ENCODE measurements at regions not wholly inside any gene's neighbourhood (a gene's known extent, or its start where the extent isn't known, plus 50 kb on each side); places are given as distances from the start of the nearest gene placed in this dataset.
"Not testable (repeated sequence)": the region's sequence is repeated elsewhere in the genome, so short reads cannot be mapped to it uniquely, and the experiment has no call there.

DNA sequence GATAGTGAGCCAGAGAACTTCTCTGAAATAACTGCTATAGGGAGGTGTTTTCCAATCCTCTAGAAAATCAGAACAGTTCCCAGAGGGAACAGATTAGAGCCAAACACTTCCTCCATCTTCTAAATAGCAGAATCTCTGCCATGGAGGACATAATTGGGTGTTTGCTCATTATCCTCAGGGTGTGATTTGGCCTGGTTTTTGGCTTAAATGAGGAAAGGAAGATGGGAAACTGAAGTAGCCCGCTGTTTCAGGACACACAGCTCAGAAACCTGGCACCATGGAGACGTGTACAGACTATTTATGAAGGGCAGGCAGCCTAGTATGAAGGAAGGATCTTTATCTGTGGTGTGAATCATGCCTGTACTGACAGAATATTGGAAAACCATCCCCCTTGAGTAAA lies 231.7 kb upstream of the PRKD1 start:
- no peak for DNase-seq (ENCODE audit: low read depth in 2 of 2)

DNA sequence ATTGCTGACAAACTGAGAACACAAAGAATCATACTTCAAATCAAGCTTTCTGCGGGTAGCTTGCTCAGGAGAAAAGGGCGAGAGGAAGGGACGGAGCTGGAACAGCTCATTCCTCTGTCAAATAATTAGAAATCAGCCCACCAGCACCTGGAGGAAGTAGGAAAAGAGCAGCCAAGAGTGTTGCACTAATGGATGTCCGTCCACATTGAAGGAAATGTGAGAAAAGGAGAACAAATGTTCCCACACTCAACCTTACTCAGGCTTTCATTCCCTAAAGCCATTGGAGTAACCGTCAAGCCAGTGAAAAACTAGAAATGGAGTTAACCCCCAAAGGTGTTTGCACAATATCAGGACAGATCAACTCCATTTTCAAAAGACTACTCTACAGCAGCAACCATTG lies 233.0 kb upstream of the PRKD1 start:
- DNase-seq (ENCODE audit: low read depth in 2 of 2) = no peak

DNA sequence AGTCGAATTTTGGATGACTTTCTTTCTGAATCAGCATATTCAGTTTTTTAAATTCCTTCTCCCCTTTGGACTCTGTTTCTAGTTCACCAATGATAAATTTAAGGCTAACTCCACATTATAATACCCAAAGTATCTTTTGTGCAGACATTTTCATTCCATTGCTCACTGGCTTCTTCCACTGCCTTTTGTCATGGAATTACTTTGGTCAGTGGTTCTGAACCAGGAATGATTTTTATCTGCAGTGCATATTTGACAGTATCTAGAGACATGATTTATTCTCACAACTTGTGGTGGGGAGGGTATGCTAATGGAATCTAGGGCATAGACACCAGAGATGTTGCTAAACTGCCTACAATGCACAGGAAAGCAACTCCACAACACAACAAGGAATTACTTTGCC lies 234.4 kb upstream of the PRKD1 start:
- DNase-seq (ENCODE audit: low read depth in 2 of 2) = no peak

DNA sequence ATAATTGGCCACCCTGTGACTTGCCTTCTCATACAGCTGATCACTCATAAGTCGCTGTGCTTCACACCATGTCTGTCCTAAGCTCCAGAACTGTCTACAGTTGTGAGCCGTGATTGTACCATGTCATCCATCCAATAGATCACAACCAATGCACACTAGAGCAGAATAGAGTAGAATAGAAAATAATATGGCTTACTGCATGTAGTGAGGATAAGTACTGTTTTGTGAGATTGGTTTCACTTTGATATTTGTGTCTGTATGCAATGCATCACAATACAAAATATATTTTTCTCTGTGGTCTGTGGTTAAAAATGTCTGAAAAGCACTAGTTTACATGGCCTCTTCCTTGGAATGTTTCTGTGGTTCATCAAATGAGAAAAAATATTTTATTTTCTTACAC lies 237.6 kb upstream of the PRKD1 start:
- no peak for DNase-seq (ENCODE audit: low read depth in 2 of 2)

DNA sequence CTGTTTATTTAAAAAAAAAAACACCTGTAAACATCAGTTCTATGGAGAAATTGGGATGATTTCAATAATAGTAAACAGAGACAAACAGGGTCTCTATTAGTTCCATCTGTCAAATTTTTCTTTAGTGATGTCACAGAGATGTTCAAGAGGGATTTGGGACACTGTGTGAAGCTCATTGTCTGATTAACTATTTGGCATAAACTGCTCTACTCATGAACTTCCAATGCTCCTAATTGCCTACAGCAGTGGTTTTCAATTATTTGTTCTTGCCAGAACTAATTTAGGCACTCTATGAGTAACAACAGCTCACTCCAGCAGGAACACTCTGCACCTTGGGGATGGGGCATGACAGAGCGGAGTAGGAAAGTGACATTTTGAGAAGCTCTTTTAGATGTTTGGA lies 250.1 kb upstream of the PRKD1 start:
- DNase-seq (ENCODE audit: low read depth in 2 of 2) = no peak

DNA sequence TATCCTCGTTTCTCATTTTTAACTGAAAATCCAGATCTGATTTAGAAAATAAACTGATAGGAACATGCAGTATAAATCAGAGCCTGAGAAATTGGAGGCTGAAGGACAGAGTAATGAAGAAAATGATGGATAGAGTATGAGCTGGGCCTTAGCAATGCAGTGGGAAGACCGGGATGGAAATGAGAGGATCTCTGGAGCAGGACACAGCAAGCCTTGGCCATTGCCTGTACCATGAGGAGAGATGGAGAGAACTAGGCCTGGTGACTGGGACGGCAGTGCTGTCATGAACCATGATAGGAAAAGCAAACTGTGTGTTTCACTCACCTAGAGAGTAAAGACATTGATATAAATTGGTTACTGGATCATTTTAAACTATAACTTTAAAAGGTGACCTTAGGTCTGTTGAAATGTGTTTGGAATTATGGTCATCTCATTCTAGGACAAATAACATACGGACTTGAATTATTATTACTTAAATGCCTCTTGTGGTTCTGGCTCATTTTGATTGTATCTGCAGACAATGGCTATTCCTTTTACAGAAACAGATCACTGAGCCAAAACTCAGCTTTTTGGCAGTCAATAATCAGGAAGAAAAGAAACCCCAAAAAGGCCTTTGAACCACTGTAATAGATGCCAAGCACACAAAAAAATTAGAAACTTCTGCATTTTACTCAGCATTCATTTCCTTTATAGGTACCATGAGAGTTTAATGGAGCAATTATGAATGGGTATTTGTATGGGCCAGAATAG lies 251.9 kb upstream of the PRKD1 start:
- DNase-seq (ENCODE audit: low read depth in 2 of 2) = no peak

DNA sequence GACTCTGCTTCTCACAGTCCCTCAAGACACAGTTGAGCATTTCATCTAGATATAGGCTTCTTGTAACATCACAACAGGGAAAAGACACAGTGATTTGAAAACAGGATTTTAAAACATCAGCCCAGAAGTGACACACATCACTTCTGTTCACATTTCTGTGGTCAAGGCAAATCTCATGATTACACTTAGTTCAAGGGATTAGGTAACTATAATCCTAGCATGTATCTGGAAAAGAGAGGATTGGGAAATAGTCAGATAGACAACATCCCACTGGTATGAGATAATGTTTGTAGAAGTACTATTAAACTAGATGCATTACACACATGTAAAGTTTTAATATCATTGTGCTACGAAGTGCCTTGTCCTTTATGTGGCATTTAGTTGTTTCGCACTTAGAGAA lies 252.6 kb upstream of the PRKD1 start:
- no peak for DNase-seq (ENCODE audit: low read depth in 2 of 2)

DNA sequence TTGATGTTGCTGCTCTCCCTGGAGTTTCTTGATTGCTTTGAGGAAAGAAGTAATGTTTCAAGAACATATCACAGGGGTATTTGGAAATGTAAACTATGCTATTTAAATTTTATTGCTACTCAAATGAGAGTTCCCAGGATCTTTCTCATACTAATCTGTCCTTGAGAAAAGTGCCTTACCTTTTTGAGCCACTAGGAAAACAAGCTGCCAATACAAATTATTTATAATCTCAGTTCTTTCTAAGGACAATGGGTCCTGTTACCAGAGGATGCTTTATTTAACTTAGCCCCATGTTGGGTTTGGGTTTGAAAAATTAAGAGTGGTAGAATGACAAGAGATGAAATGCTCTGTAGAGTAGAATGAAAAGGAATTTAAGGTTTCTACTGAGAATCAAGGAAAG lies 258.2 kb upstream of the PRKD1 start:
- no peak for DNase-seq (ENCODE audit: low read depth in 2 of 2)

DNA sequence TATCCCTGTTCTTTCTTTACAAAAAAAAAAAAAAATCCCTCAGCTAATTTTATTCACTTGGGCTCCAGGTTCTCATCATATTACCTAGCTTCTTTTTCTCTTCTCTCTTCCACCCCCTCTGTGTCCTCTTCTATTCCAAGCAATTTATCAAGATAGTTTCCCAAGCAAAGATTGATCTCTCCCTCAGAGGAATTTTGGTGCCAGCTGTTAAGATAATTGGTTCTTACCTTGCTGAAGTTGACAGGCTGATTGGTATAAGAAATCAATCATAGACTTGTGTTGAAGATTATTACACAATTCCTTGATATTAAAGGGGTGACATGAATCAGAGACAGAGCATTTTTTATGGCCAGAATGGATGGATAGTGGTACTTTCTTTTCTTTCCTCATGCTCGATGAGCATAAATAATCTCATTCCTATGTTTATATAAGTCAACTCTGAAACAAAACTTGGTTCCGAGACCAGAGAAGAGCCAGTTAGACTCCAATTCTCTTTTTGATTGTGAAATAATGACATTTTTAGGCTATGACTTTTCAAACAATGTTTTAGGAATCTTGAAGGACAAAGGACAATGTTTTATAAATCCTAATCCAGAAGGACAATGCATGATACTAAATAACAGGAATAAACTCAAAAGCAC lies 264.1 kb upstream of the PRKD1 start:
- no peak for DNase-seq (ENCODE audit: low read depth in 2 of 2)

DNA sequence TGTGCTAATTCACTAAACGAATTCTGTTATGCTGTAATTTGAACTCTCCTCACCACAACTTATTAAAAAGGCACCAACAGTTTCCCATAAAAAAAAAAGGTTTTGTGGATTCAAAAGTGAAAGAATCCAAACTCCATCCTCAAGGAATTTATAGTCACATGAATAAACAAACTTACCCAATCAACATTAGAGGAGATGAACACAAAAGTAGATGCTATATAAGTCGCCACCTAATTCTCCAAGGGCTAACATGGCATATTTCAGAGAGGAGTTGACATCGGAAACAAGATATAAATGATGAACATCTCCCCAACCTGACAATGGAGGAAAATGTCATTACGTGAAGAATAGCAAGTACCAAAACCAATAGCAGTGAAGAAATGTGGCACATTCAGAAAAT lies 265.5 kb upstream of the PRKD1 start:
- DNase-seq (ENCODE audit: low read depth in 2 of 2) = no peak

DNA sequence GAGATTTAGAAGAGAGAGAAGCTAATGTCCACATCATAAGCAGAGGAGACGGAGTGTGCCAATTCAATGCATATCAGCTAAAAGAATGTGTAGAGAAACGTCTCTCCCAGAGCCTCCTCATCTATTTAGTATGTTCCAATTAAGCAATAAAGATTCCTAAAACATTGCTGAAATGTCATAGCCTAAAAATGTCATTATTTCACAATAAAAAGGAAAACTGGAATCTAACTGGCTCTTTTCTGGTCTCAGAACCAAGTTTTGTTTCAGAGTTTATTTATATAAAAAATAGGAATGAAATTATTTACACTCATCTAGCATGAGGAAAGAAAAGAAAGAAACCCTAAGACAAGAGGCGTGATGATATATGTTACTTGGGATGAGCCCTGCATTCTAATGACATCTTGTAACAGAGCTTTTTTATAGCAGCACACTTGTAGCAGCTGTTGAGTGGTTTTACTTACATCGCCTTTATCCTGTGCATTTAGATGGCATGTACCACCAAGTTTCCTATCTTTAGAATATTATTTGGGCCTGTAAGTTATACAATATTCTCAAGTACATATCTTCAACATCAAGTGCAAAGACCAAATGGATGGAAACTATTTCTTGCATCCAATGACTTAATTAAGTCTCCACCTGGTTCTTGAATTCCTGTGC lies 266.3 kb upstream of the PRKD1 start:
- DNase-seq (ENCODE audit: low read depth in 2 of 2) = no peak

DNA sequence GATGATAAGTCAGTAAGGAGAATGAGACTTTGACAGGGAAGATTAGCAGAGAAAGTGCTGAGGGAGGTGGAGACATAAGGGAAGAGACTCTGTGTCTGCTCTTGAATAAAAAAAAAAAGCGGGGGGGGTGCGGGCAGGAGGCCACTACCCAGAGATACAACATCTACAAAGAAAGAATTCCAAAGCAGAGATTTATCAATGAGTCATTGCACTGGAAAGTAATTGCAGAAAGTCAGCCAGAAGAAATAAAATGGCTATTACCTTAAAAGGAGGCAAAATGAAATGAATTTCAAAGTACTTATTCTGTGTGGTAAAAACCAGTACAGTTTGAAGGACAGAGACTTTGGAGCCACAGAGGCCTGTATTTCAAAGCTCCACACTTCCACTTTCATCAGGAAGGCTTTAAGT lies 267.1 kb upstream of the PRKD1 start:
- no peak for DNase-seq (ENCODE audit: low read depth in 2 of 2)

DNA sequence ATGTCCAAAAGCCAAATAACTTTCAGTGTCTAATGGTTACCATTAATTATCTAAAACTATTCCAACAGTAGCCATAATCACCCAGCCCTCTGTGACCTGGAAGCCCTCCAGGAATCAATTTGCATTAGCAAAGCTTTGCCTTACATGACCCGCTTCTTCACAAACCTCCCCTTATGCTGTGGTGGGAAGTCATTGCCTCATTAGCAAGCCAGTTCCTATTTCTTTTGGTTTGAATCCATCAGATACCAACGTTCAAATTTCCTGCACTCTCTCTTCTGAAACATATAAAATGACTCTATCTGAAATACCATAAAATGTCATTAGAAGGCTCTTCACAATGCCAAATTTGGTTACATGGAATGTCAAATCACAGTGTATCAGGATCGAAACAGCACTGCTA lies 268.3 kb upstream of the PRKD1 start:
- DNase-seq (ENCODE audit: low read depth in 2 of 2) = no peak

DNA sequence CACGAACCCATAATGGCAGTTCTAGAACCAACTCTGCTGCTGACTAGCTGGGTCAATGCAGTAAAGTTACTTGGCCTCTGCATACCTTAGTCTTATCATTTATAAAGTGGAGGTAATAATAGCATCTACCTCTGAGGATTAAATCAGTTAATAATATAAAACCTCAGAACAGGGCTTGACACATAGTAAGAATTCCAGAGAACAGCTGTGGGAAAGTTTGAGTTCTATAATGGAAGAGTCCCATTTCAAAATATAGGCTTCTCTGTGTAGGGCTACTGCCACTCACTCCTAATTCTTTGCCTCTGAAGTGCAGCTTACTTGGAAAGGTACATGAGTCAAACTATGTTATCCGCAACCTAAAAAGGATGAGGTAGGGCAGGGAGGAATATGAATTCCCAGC lies 269.2 kb upstream of the PRKD1 start:
- DNase-seq (ENCODE audit: low read depth in 2 of 2) = no peak

DNA sequence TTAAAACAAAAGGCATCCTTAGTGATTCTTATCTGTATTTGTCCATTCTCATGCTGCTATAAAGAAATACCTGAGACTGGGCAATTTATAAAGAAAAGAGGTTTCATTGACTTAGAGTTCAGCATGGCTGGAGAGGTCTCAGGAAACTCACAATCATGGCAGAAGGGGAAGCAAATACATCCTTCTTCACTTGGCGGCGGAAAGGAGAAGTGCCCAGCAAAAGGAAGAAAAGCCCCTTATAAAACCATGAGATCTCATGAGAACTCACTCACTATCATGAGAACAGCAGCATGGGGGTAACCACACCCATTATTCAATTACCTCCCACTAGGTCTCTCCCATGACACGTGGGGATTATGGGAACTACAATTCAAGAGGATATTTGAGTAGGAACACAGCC lies 271.1 kb upstream of the PRKD1 start:
- DNase-seq (ENCODE audit: low read depth in 2 of 2) = not testable (repeated sequence)

DNA sequence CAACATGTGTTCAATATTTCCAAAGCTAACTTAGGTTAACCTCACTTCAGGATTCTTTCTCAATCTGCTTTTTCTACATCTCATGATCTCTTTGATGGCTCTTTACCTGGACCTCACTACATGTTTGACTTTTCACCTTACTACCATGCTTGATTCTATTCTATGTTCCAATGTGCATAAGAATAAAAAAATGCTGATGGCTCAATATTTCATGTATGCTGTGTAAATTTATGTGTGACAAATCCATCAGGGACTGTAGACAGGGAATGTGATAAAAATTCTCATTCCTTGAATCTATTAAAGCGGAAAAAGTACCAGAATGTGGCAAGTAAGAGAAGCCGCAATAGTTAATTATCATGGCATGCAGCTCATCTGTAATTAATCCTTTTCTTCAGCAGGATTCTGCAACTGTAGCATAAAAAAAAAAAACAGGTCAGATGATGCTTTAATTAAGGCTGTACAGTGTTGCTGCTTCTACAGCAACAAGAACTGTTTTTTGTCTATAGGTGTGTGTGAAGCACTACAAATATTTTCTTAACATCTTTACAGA lies 276.9 kb upstream of the PRKD1 start:
- DNase-seq (ENCODE audit: low read depth in 2 of 2) = no peak

DNA sequence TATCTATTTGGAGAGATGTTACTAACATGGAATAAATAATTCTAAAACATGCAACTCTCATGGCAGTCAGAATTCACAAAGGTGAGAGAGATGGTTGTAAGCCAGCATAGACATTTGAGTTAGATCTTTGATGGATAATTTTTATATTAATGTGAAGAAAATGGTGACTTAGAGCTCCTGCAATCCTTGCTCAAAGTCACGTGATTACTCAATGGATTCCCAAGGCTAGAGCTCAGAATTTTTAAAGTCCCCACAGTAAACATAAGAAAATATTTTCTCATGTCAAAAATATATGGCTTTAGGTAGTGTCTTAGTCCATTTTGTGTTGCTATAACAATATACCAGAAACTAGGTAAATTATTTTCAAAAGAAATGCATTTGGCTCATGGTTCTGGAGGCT lies 281.5 kb upstream of the PRKD1 start:
- DNase-seq (ENCODE audit: low read depth in 2 of 2) = no peak

DNA sequence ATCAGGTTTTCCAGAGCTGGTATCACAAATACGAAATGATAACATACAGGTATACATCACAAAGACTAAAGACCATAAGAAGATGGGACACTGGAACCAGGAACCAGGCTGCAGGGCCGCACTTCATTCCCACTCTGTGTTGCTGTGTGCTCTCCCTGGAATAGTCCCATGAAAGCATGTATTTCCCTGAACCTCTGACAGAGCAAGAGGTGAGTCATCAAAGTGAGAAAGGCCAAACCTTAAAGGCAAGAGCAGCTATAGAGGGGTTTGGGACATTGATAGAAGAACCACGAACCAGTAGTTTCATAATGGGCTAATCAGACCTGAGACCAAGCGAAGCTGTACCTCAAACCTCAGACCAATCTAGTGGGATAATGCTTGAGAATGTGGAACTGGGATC lies 283.0 kb upstream of the PRKD1 start:
- DNase-seq (ENCODE audit: low read depth in 2 of 2) = no peak

DNA sequence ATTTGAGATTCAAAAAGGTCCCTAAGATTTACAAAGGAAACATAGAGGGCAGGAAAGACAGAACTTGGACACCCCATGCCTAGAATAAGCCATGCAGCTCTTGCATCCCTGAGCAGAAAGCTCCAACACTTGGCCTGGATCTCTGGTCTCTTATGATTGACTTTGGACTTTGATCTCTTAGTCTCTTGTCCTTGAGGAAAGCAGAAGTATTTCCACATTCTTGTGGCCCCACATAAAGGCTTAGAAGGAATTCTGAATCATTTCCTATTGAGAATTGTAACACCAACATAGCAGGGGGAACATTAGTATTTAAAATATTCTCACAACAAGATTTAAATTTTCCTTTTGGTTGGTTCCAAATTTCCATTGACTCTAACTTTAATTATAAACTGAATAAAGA lies 283.7 kb upstream of the PRKD1 start:
- no peak for DNase-seq (ENCODE audit: low read depth in 2 of 2)

DNA sequence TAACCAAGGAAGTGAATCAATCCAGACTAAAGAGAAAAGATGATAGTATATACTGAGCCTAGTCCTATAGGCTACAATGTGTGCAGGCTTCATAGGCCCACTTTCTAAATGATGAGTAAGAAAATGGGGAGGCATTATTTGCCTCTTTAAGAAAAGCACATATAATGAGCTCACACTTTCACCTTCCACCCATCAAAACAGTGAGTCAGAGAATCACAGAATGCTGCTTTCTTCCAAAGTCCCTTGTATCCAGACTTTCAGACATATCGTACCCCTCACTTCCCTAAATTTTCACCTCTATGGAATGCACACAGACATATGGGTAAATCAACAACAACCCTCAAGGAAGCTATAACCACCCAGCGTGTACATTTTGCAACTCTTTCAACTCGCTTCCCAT lies 286.4 kb upstream of the PRKD1 start:
- no peak for DNase-seq (ENCODE audit: low read depth in 2 of 2)

DNA sequence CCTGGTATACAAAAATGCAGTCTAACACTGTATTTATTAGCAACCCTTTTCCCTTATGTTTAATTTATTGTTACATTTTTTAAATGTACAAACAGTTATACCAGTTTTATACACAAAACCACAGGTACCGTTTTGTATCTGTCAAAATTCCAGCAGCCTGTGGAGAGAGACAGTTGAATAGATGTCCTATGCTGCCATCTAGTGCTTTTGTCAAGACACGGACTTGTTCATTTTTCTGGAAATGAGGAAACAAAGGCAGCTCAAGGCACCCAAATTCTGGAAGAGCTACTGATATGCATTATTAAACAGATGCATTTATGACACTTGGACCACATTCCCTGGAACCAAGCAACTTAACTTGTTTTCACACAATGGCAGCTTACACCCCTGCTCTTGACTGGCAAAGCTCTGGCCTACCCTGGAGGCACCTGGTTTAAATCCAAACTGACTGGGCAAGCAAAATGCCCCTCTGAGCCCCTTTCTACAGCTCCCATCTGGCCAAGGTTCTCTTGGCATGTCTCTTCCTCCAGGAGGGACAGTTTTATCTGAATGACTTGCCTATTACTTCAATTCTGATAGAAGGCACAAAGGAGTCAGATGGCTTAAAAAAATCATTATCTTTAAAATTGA lies 286.9 kb upstream of the PRKD1 start:
- no peak for DNase-seq (ENCODE audit: low read depth in 2 of 2)

DNA sequence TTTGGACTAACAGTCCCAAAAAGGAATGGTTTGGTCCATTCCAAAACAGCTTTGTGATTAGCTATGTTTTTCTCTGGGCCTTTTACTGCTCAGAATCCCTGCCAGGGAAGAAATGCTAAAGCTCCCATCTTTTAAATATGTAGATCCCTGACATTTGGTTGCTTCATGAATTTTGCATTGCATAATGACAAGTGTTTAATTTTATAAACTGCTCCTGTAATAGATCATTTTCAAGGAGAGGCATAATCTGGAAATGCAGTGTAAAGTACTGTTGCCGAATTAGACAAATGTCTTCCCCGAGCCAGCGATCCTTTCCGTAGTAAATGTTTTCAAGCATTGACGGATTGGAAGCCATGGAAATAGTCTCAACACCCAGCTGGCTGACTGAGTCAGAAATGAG lies 291.3 kb upstream of the PRKD1 start:
- DNase-seq (ENCODE audit: low read depth in 2 of 2) = no peak

DNA sequence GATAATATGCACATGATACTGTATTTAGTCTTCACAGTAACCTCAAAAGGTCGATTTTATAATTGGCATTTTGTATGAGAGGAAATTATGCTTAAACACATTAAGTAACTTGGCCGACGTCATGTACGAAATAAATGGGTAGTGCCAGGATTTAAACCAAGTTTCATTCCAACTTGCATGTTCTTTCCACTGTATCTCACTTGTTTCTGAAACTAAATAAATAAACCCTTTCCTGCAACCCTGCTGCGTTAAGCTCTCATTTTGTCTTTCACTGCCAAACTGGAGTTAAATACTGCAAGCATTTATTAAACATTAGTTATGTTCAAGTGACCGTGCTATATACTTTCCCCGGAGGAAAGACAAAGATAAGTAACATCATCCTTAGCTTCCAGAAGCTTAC lies 293.9 kb upstream of the PRKD1 start:
- no peak for DNase-seq (ENCODE audit: low read depth in 2 of 2)

Measured in stimulated activated CD8-positive, alpha-beta memory T cell treated with anti-CD3 and anti-CD28 coated beads, Interleukin-2, amount 100 ng/mL, for 1 hour (primary cell).